HG02798 (cell line): ENCODE measurements at regions not wholly inside any gene's neighbourhood (a gene's known extent, or its start where the extent isn't known, plus 50 kb on each side); places are given as distances from the start of the nearest gene placed in this dataset.
"Not testable (repeated sequence)": the region's sequence is repeated elsewhere in the genome, so short reads cannot be mapped to it uniquely, and the experiment has no call there.

Source experiments
- ATAC-seq: cut with Tn5 transposase; IDR thresholded peaks from one replicate; pipeline ENCODE4 v1.9.1; 2021; ENCODE audit warnings: mild to moderate bottlenecking; ENCODE audit not compliant: unreplicated experiment, poor library complexity

GRCh38 chr15:44900796-44901195, 55.7 kb upstream of the TERB2 start:
- not testable (repeated sequence) for ATAC-seq

GRCh38 chr15:44903281-44903680, 53.2 kb upstream of the TERB2 start:
- not testable (repeated sequence) for ATAC-seq

DNA sequence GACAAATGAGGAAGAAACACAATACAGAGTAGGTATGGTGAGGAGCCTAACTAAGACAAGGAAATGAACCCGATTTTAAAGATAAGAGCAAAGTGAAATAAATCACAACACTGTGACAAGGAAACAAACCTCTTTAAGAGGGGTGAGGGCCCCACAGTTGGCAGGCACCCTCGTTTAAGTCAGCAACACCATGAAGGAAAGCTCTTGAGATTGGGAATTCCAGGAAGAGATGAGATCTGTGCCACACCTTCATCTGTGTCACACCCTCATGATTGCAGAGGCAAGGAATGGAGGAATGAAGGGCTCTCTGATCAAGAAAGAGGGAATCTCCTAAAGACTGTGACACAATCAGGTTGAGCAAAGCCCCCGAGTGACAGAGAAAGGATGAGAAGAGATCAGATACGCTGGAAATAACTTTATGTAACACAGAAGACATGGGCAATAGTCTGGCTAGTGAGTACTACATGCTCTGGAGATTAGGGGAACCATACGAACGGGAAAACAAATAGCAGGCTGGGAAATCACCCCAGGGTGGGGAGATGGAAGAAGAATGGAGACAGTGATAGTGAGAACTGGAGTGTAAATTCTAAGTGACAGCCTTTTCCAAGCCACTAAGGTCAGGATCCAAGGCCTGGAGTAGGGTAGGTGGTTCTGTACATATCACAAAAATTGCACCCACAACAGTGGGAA, 51.7 kb upstream of the TERB2 start:
- ATAC-seq, result not testable (repeated sequence)
